NCI-H1694 treated with DMSO at 0.1 percent for 48 hours (cell line): ENCODE measurements at regions not wholly inside any gene's neighbourhood (a gene's known extent, or its start where the extent isn't known, plus 50 kb on each side); places are given as distances from the start of the nearest gene placed in this dataset.

Experiments
- DNase-seq: peaks from one replicate; lab custom pipeline; 2025; lab: John Stamatoyannopoulos, UW

GRCh38 chr6:111958534-111958933 lies 85.3 kb upstream of the FYN start:
- no peak for DNase-seq

GRCh38 chr6:111959766-111960165 lies 86.5 kb upstream of the FYN start:
- DNase-seq = no peak

DNA sequence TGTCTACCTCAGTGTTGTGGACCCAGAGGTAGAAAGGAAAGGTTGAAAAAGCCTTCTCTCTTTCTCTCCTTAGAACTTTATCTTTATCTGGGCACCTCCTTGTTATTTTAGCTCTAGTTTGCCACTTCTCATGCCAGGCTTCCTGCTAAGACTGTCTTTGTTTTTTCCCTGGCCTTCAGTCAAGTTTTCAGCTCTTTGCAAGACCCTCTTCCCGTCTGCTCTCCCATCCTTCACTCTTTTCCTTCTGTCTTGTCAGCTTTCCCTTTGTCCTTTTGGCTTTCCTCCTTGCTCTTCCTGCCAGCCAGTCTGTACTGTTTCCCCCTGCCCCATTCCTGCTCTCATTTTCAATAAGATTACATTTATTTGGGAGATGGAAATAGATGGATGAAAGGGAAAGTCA lies 86.8 kb upstream of the CCN6 start:
- DNase-seq = no peak

- DNase-seq = no peak
These were observed 83.5 kb upstream of the CCN6 start for GRCh38 chr6:111970426-111970825.

DNA sequence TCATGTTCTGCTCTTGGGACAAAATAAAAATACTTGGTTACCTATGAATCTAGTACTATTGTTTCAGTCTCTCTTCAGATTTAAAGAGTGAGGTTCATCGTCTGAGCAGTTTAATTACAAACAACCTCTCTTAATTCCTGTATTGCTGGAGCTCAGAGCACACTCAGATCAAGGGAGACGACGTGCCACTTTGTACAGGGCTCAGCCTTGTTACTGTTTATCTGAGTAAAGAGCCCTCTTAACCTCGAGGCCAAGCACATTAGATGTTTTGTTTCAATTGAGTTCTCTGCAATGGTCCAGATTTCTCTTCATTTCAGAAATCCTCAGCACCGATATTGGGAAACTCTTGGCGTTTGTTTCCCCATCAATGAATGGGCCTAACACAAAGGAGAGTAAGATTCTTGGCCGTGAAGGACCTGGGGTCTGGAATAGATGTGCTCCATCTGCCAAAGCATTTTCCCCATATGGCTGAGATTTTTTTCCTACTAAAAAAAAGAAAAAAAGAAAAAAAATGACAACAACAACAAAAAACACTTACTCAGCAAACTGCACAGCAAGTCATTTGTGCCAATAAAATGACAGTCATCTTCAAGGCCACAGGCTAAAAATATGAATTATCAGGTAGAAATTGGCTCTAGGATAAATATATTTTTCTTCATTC lies 82.6 kb upstream of the CCN6 start:
- DNase-seq = peak; percentile 64

DNA sequence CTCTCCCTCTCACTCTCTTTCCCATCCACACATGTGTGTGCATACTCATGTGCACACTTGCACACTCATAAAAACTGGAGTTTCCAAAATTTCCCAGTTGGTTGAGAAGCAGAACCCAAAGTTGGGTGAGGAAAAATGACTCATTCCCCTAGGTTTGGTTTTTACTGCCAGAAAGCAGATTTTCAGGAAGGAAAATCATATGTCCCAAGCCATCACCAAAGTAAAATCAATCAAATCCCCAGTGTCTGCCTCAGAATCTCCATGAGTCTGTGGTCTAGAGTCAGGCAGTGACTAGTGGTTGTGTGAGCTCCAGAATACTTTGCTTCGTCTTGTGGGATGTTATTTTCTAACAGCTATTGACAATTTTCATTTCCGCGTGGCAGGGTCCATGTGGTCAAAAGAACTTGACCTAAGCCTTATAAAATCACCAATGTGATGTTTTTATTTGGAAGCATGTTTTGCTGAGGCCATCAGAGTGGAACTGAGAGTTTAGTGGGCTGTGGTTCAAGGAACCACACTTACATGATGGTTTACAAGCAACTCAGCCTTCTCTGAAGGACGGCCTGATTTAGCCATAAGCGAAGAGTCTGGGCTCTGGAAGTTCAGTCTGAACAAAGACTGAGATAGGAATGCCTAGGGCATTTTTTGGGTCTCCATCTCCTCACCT lies 81.9 kb upstream of the CCN6 start:
- no peak for DNase-seq

GRCh38 chr6:111972745-111973117 lies 81.2 kb upstream of the CCN6 start:
- no peak for DNase-seq

GRCh38 chr6:111973118-111973761 lies 80.7 kb upstream of the CCN6 start:
- DNase-seq = no peak

DNA sequence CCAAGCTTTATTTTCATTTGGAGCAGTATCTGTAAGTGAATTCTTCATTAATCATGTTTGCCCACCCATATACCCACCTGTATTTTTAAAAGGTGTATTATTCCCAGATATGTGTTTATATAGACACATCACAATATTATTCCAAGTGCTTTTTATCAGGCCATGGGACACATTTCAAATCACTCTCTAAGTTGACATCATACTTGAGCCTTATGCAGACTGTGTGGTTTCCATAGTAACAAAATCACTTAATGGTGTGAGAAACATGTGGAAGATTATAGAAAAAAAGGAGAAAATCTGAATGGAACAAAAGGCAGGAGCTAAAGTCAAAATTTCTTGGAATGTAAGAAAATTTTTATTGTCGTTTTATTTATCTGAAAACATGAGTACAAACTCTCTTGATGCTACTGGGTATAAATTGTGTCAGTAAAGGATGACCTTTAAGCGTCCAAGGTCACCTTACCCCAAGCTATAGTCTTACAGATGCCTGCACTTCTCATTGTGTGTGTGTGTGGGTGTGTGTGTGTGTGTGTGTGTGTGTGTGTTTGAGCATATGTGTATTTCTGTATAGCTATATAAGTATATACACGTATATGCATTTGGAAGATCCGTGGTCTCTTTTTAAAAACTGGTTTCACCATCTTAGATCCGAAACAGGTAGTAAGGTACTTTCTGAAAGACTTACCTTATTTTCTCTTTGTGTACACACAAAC lies 79.8 kb upstream of the CCN6 start:
- peak; percentile 12 for DNase-seq

GRCh38 chr6:111975466-111975865 lies 78.4 kb upstream of the CCN6 start:
- DNase-seq = no peak

- DNase-seq = no peak
These were observed 77.8 kb upstream of the CCN6 start for GRCh38 chr6:111976139-111976538.

DNA sequence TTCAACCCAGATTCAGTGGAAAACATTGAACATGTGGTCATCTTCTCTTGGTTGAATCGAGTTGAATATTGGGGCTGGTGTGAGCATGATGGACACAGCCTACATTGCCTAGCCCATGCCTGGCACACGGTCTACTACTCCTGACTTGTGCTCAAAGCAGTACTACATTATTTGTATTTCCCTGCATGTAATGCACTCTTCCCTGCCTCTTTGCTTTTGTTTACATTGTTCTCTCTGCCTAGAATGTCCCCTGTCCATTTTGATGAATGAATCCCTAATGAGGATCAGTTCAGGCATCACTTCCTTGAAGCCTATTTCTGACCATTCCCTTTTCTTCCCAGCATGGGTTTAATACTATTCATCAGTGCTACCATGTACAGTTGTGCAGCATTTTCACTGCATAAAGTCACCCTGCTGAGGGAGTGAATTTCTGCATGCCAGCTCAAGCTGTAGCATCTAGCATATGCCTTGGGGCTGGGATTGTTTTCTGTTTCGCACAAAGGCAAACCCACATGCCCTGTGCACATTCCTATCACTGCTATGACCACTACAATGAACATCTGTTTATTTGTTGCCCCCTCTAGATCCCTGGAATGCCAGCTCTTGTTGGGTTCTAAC lies 75.3 kb upstream of the CCN6 start:
- DNase-seq = no peak

- no peak for DNase-seq
These were observed 74.3 kb upstream of the CCN6 start for GRCh38 chr6:111979633-111980032.

DNA sequence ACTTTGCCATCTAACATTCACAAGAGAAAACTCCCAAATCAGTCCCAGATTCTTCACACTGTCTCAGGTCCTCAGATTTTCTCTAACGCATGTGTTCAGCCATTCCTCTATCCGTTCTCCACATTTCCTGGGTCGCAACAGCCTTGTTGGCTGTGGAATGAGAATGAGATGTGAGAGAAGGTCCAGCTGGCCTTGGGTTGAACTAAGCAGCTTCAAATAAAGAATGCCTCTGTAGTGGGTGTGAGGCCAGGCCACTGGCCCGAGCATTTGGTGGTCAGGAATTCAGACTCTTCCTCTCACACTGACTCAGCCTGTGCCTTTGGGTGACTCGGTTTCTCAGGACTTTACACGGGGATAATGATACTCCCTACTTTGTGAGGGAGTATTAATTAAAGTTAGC lies 73.8 kb upstream of the CCN6 start:
- no peak for DNase-seq

DNA sequence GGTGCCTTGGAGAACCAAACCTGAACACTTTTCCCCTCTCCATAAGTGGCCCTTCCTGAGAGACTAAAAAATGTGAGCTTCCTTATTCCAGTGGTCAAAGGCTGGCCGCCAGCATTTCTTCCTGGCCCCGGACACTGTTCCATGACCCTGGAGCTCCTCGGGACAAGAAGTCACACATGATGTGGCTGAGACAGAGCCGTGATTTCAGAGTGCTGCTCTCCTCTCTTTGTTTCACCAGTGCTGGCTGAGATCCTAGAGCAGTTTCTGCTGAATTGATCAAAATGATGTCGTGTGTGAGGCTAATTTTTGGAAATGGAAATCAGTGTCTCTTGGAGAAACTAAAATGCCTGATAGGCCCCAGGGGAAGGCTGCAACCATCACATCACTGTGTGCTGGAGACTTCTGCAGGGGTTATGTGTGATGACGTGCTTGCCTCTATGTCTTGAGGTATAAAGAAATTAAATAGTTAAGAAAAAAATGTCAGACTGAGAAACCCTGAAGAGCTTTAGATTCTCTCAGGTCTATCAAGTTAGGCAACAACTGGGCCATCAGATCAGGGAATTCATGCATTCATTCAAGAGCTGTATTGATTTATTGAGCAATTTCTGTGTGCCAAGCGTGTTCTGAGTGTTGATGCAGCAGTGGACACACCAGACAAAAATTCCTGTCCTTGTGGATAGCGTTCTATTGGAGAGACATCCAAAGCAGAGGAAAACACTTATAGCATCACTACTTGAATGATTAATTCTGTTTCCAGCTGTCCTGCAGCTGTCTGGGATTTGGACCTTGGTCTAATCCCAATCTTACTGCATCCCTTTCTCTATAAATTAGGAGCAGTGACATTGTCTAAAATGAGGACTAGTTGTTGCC lies 72.7 kb upstream of the CCN6 start:
- no peak for DNase-seq

DNA sequence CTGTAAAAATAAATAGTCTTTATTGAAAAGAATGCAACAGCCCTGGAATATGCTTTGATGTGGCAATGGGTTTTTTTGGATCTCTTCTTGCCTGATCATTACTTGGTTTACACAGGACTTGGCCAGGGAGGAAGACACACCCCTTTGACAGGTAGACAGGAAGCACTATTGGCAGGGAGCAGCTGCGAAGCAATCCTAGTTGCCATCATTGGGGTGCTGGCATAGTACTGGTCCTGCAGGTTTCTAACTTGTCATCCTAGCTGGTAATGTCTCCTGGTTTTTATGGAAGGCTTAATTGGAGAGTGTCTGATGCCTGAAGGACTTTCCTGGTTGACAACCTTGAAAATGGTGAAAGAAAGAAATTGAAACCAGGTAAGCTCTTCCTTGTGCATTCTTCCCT lies 71.2 kb upstream of the CCN6 start:
- DNase-seq = no peak

DNA sequence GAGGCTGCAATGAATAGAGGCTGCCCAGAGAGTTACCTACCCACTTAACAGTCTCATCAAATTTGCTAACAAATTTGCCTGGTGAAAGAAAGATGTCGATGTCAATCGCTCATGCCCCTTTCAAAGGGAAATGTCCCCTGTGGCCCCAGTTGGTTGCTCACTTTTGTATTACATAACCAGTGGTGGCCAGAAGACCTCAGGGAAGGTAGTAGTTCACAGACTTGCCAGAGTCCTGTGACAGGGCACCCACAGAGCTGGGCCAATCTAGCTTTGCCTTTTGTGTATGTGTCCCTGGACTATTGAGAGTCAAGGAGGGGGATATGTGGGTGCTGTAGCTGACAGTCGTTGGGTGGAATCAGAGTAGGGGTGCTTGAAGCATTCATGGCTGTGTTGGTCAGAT lies 70.7 kb upstream of the CCN6 start:
- no peak for DNase-seq

GRCh38 chr6:111984081-111984480 lies 69.8 kb upstream of the CCN6 start:
- DNase-seq = no peak

DNA sequence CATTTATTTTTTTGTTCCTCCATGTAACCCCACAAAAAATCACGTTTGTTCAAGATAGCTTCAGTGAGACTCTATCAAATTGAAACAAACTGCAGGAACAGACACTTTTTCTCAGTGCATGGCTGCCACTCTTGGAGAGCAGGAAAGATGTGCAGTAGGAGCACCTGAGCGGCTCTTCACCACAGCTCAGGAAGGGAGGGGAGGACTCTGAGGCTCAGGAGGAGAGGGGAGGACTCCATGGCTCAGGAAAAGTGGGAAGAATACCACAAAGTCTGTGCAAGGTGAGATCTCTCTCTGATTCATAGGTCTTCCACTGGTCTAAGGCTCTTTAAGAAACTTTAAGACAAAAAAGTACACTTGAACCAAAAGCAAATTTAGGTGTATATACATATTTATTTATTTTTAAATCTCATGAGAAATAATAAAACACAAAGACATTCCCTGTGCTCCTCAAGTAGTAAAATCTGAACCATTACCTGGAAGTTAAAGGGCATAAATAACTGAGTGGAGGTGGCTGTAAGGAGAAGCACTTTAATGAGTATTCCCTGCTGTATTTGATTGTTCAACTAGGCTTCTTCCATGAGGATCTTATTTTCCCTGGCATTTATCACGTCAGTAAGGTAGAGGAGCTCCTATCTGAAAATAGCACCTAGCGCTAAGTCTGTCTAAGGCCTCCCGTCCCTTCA lies 69.2 kb upstream of the CCN6 start:
- no peak for DNase-seq

DNA sequence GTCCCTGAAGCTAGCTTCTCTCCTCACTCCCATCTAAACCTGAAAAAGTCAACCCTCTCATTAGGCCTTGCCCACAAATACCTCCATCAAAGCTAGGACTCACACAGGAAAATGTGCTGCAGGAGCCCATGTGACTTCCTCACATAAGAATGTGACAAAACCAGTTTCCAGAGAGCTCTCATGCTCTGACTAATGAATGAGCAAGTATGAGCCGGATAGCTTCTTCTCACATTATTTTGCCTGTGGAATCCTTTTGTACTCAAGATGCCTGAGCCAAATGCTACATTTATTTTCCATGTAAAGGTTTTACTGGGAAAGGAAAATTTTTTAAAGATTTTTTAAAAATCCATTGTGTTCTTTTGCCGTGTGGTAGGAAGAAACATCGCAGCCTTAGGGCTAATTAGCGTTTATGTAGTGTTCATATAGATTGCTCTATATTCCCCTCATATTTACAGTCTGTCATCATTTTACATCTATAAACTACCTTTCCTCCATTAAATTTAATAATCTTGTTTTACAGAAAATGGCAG lies 68.6 kb upstream of the CCN6 start:
- DNase-seq = no peak

DNA sequence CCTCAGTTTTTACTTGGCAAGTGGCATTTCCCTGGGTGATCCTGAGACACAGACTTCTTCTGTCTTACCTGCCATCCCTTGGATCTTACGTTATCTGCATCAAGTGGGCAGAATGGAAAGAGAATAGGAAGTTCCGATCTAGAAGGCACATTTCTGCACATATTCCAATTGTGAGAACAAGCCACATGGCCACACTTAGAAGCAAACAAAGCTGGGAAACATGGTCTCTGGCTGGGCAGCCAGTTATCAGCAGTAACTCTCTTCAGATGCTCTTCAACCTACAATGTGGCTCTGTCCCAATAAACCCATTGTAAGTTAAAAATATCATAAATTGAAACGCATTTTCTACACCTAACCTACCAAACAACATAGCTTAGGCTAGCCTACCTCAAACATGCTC lies 67.3 kb upstream of the CCN6 start:
- no peak for DNase-seq
